HL-60 (cell line): ENCODE measurements at regions not wholly inside any gene's neighbourhood (a gene's known extent, or its start where the extent isn't known, plus 50 kb on each side); places are given as distances from the start of the nearest gene placed in this dataset.

ENCODE experiments used
- DNase-seq, 2 experiments: peaks; one replicate each; pipeline ENCODE4 v3.0.0-alpha.2; 2010 to 2020; ENCODE audit warnings: low read depth in 1 of 2, low spot score in 1 of 2
- H3K27ac ChIP-seq: fragments of 250-450 bp; sonication (Bioruptor Pico); replicated peaks from 2 replicates; pipeline ENCODE4 v1.5.1; 2020; ENCODE audit warnings: mild to moderate bottlenecking, moderate library complexity
- H3K27me3 ChIP-seq: fragments of 250-450 bp; sonication (Bioruptor Pico); 2 replicates; pipeline ENCODE4 v1.5.1; 2021; ENCODE audit warnings: mild to moderate bottlenecking, moderate library complexity; ENCODE audit not compliant: insufficient read depth, poor library complexity, severe bottlenecking
- H3K4me3 ChIP-seq: replicated peaks from 2 replicates; pipeline ENCODE4 v1.5.1; 2011; ENCODE audit warnings: mild to moderate bottlenecking, control low read depth, low read length; ENCODE audit not compliant: insufficient read depth
- CTCF ChIP-seq: IDR thresholded peaks from one replicate; pipeline ENCODE4 v1.5.1; 2011; ENCODE audit warnings: low read length, control low read depth, inconsistent platforms; ENCODE audit not compliant: insufficient read depth
- GABPA ChIP-seq: IDR thresholded peaks from 2 replicates; pipeline ENCODE4 v1.6.1; 2012; ENCODE audit warnings: low read depth
- POLR2AphosphoS5 ChIP-seq: IDR thresholded peaks from 2 replicates; pipeline ENCODE4 v1.6.1; 2012; ENCODE audit warnings: low read depth
- REST ChIP-seq: IDR thresholded peaks from 2 replicates; pipeline ENCODE4 v1.6.1; 2012; ENCODE audit warnings: low read depth; ENCODE audit not compliant: insufficient replicate concordance
- SPI1 ChIP-seq: IDR thresholded peaks from 2 replicates; pipeline ENCODE4 v1.6.1; 2012; ENCODE audit warnings: low read depth, mild to moderate bottlenecking, borderline replicate concordance

DNA sequence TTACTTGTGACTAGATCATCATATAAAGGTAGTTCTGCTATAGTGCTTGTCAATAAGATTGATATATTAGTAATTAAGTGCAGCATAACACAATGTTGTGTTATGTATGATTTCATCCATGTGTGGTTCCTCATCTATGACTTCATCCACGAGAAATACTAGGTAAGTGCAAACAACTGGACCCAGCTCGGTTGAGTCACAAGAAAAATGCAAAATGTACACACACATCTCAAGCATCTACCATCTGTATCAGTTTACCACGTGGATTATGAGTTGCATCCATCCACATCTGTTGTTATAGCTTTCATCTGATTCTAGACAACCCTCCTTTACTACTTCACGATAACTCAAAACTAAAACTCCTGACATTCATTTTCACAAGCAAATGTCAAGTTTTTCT lies 517.0 kb upstream of the CITED2 start:
- Histone ChIP-seq H3K27ac (no peak overlapping the region), H3K27me3 (no peaks in the 10 kb centered on the region), H3K4me3 (no peak overlapping the region)
- TF ChIP-seq SPI1 (no peak), POLR2AphosphoS5 (no peak), CTCF (no peak), GABPA (no peak), REST (no peak)
- no peak for DNase-seq

DNA sequence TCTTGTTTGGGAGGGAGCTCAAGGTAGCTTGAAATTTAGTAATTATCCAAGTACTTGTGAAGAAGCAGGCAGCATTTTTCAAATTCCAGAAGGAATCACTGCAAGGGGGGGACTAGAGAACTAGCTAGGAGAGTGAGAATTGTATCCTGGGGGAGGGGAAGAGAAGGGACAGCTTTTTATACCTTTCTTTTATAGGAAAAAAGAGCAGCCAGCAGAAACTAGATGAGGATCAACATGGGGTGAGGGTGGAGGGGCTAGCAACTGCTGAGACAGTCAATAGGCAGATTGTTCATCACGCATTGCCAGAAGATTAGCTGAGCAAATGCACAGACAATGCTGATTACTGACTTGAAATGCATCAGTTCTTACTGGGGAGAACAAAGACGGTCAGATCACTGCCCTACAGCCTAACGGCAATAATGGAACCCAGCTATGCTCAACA lies 514.3 kb upstream of the CITED2 start:
- TF ChIP-seq SPI1 (no peak), GABPA (no peak), CTCF (no peak), POLR2AphosphoS5 (no peak), REST (no peak)
- Histone ChIP-seq H3K27ac (no peak overlapping the region), H3K27me3 (no peaks in the 10 kb centered on the region), H3K4me3 (no peak overlapping the region)
- no peak for DNase-seq

GRCh38 chr6:139887275-139887674 lies 512.8 kb upstream of the CITED2 start:
- H3K4me3 ChIP-seq = no peak overlapping the region
- no peak for DNase-seq
- no peak for TF ChIP-seq POLR2AphosphoS5
- TF ChIP-seq REST = no peak
- no peak for TF ChIP-seq SPI1
- no peak for TF ChIP-seq CTCF
- no peak for TF ChIP-seq GABPA
- H3K27ac ChIP-seq = no peak overlapping the region
- no peaks in the 10 kb centered on the region for H3K27me3 ChIP-seq
